H54 (cell line): ENCODE measurements at regions not wholly inside any gene's neighbourhood (a gene's known extent, or its start where the extent isn't known, plus 50 kb on each side); places are given as distances from the start of the nearest gene placed in this dataset.
A peak's percentile ranks its signal among the peaks of the same experiment; 100 is the strongest.

ENCODE experiments used
- DNase-seq: peaks from one replicate; pipeline ENCODE4 v3.0.0; 2011; ENCODE audit warnings: low spot score, mixed read lengths; ENCODE audit not compliant: insufficient read length
- FAIRE-seq: peaks from 3 replicates; lab custom pipeline; 2011; peaks lifted over from hg19 to GRCh38; lab: Jason Lieb, UNC
- POLR2A ChIP-seq: IDR thresholded peaks from 2 replicates; pipeline ENCODE4 v1.6.1; 2011; ENCODE audit warnings: low read depth, mild to moderate bottlenecking, low read length

GRCh38 chr6:40910260-40910893, 128.6 kb downstream of the UNC5CL start:
- FAIRE-seq = no peak

GRCh38 chr6:40909811-40910210, 129.2 kb downstream of the UNC5CL start:
- no peak for TF ChIP-seq POLR2A
- no peak for FAIRE-seq
- DNase-seq = no peak

More at GRCh38 chr6:40910260-40910893, 128.6 kb downstream of the UNC5CL start:
- no peak for TF ChIP-seq POLR2A
- no peak for DNase-seq

GRCh38 chr6:40907198-40907701, 131.8 kb downstream of the UNC5CL start:
- FAIRE-seq (peak; percentile 92), DNase-seq (peak; percentile 39)
- no peak for TF ChIP-seq POLR2A

GRCh38 chr6:40906759-40907158, 132.3 kb downstream of the UNC5CL start:
- peak; percentile 67 for DNase-seq
- peak; percentile 92 for FAIRE-seq
- no peak for TF ChIP-seq POLR2A

- no peak for FAIRE-seq
- no peak for TF ChIP-seq POLR2A
Observed at GRCh38 chr6:40904583-40905194, 134.3 kb downstream of the UNC5CL start.

GRCh38 chr6:40903456-40903855, 135.6 kb downstream of the UNC5CL start:
- FAIRE-seq = no peak
- DNase-seq = no peak
- TF ChIP-seq POLR2A = no peak

More at GRCh38 chr6:40904583-40905194, 134.3 kb downstream of the UNC5CL start:
- DNase-seq = no peak

- TF ChIP-seq POLR2A = no peak
- DNase-seq (no peak), FAIRE-seq (no peak)
Observed at GRCh38 chr6:40901322-40902055, 137.5 kb downstream of the UNC5CL start.

GRCh38 chr6:40900791-40901190, 138.2 kb downstream of the UNC5CL start:
- no peak for TF ChIP-seq POLR2A
- DNase-seq (no peak), FAIRE-seq (no peak)

GRCh38 chr6:40899684-40900155, 139.3 kb downstream of the UNC5CL start:
- DNase-seq = no peak
- TF ChIP-seq POLR2A = no peak
- FAIRE-seq = no peak

GRCh38 chr6:40898073-40898472, 140.9 kb downstream of the UNC5CL start:
- FAIRE-seq (no peak), DNase-seq (no peak)
- TF ChIP-seq POLR2A = no peak

GRCh38 chr6:40897390-40898003, 141.5 kb downstream of the UNC5CL start:
- TF ChIP-seq POLR2A = no peak
- no peak for FAIRE-seq
- DNase-seq = no peak

- TF ChIP-seq POLR2A = no peak
- DNase-seq (no peak), FAIRE-seq (no peak)
Observed at GRCh38 chr6:40896696-40897095, 142.3 kb downstream of the UNC5CL start.

- peak; percentile 36 for FAIRE-seq
- peak; percentile 74 for DNase-seq
- TF ChIP-seq POLR2A = no peak
Observed at GRCh38 chr6:40894962-40895799, 143.8 kb downstream of the UNC5CL start.
